ENCODE measurements at regions not wholly inside any gene's neighbourhood (a gene's known extent, or its start where the extent isn't known, plus 50 kb on each side); places are given as distances from the start of the nearest gene placed in this dataset.

- intact Hi-C loops (cut with DNase I; ENCODE audit: low total_unique reads) = loop anchor here (2.0 kb wide), 1 partner anchor 22 kb away; no protein-coding TSS in a partner anchor
- no peaks in the 10 kb centered on the region for H3K9me3 ChIP-seq
Observed at GRCh38 chr9:2984491-2984890, 140.6 kb upstream of the PUM3 start.

GRCh38 chr9:2979957-2980610 lies 136.2 kb upstream of the PUM3 start:
- no peaks in the 10 kb centered on the region for H3K27me3 ChIP-seq
- no peak for TF ChIP-seq POLR2AphosphoS5 (IDR thresholded peaks at IDR 0.05)
- no peak for TF ChIP-seq CTCF (IDR thresholded peaks at IDR 0.05)
- TF ChIP-seq POLR2A (IDR thresholded peaks at IDR 0.05) = no peak
- H3K4me1 ChIP-seq = no peaks in the 10 kb centered on the region
- no peaks in the 10 kb centered on the region for H3K9me3 ChIP-seq
- H3K4me3 ChIP-seq = no peak overlapping the region
- no peaks in the 10 kb centered on the region for H3K36me3 ChIP-seq
- intact Hi-C loops (cut with DNase I; ENCODE audit: low total_unique reads) = no loop called here
- DNase-seq (ENCODE audit: low spot score in 2 of 2) = no peak
- no peak overlapping the region for H3K27ac ChIP-seq

More at GRCh38 chr9:2984491-2984890, 140.6 kb upstream of the PUM3 start:
- no peak for DNase-seq (ENCODE audit: low spot score in 2 of 2)
- TF ChIP-seq POLR2AphosphoS5 (IDR thresholded peaks at IDR 0.05) (no peak), POLR2A (IDR thresholded peaks at IDR 0.05) (no peak), CTCF (IDR thresholded peaks at IDR 0.05) (no peak)
- no peaks in the 10 kb centered on the region for H3K27me3 ChIP-seq
- H3K4me1 ChIP-seq = no peaks in the 10 kb centered on the region
- no peak overlapping the region for H3K27ac ChIP-seq
- H3K4me3 ChIP-seq = no peak overlapping the region
- no peaks in the 10 kb centered on the region for H3K36me3 ChIP-seq

- H3K4me3 ChIP-seq = no peak overlapping the region
- TF ChIP-seq POLR2AphosphoS5 (IDR thresholded peaks at IDR 0.05) (no peak), CTCF (IDR thresholded peaks at IDR 0.05) (no peak), POLR2A (IDR thresholded peaks at IDR 0.05) (no peak)
- H3K9me3 ChIP-seq = peaks cover 6 to 22% of the 10 kb centered on the region in 2 donors
- H3K27ac ChIP-seq = no peak overlapping the region
- H3K27me3 ChIP-seq = no peaks in the 10 kb centered on the region
- intact Hi-C loops (cut with DNase I; ENCODE audit: low total_unique reads) = no loop called here
- no peaks in the 10 kb centered on the region for H3K36me3 ChIP-seq
- no peaks in the 10 kb centered on the region for H3K4me1 ChIP-seq
- DNase-seq (ENCODE audit: low spot score in 2 of 2) = no peak
Observed at GRCh38 chr9:2972475-2972874, 128.6 kb upstream of the PUM3 start.

- TF ChIP-seq CTCF (IDR thresholded peaks at IDR 0.05) (no peak), POLR2AphosphoS5 (IDR thresholded peaks at IDR 0.05) (no peak), POLR2A (IDR thresholded peaks at IDR 0.05) (no peak)
- H3K27ac ChIP-seq = no peak overlapping the region
- no peaks in the 10 kb centered on the region for H3K36me3 ChIP-seq
- H3K4me3 ChIP-seq = no peak overlapping the region
- no peak for DNase-seq (ENCODE audit: low spot score in 2 of 2)
- intact Hi-C loops (cut with DNase I; ENCODE audit: low total_unique reads) = no loop called here
- no peaks in the 10 kb centered on the region for H3K27me3 ChIP-seq
- H3K4me1 ChIP-seq = no peaks in the 10 kb centered on the region
- peaks cover 6 to 22% of the 10 kb centered on the region in 2 donors for H3K9me3 ChIP-seq
Observed at GRCh38 chr9:2970864-2971263, 127.0 kb upstream of the PUM3 start.

GRCh38 chr9:2967766-2968165 lies 123.9 kb upstream of the PUM3 start:
- Histone ChIP-seq H3K27me3 (no peaks in the 10 kb centered on the region), H3K4me3 (no peak overlapping the region), H3K27ac (no peak overlapping the region), H3K4me1 (no peaks in the 10 kb centered on the region), H3K36me3 (no peaks in the 10 kb centered on the region), H3K9me3 (peaks cover under 1 to 12% of the 10 kb centered on the region in 2 donors)
- intact Hi-C loops (cut with DNase I; ENCODE audit: low total_unique reads) = no loop called here
- no peak for DNase-seq (ENCODE audit: low spot score in 2 of 2)
- TF ChIP-seq CTCF (IDR thresholded peaks at IDR 0.05) (no peak), POLR2A (IDR thresholded peaks at IDR 0.05) (no peak), POLR2AphosphoS5 (IDR thresholded peaks at IDR 0.05) (no peak)
